GM10266 (cell line): ENCODE measurements at regions not wholly inside any gene's neighbourhood (a gene's known extent, or its start where the extent isn't known, plus 50 kb on each side); places are given as distances from the start of the nearest gene placed in this dataset.

Experiments used
- DNase-seq: peaks from one replicate; pipeline ENCODE4 v3.0.0; 2012; ENCODE audit errors: extremely low spot score
- TF ChIP-seq, protein P1 (sequence below): IDR thresholded peaks from 2 replicates; pipeline ENCODE4 v1.5.1; 2012; ENCODE audit warnings: mild to moderate bottlenecking, low read depth; ENCODE audit not compliant: control insufficient read depth, insufficient read depth; ENCODE audit errors: missing control alignments

DNA sequence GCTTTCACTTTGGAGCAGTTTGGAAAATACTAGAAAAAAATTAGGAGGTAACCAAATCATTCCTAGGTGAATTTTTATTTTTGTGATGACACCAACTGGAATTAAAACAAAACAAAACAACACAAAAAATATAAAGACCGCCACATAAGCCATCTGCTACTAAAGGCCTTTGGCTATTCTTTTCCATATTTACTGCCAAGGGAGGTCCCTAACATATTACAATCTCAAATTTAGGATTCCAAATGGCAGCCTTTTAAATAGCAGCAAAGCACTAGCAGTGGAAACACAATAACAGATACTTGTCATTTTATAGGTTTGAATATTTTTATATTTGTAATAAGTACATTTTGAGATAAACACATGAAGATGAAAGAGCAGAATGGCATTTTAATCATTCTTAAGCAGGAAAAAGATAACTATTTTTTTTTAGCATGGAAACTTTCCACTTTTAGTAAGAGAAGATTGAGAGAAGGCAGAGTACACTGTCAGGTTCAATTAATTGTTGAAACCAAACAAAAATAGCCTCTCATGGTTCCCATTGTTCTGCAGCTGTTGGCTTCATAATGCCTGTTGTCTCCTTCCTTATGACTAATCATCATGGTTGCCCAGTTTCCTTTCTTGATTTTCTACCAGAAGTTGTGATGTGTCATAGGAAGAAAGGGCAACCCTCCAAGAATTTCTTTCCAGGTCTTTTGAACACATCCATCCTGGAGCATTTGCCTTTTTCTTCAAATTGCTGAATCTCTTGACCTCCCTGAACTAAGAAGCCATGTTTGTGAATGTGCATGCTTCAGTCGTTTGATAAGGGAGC is 219.0 kb upstream of the EMCN start:
- DNase-seq, result no peak
- TF ChIP-seq, protein P1, sequence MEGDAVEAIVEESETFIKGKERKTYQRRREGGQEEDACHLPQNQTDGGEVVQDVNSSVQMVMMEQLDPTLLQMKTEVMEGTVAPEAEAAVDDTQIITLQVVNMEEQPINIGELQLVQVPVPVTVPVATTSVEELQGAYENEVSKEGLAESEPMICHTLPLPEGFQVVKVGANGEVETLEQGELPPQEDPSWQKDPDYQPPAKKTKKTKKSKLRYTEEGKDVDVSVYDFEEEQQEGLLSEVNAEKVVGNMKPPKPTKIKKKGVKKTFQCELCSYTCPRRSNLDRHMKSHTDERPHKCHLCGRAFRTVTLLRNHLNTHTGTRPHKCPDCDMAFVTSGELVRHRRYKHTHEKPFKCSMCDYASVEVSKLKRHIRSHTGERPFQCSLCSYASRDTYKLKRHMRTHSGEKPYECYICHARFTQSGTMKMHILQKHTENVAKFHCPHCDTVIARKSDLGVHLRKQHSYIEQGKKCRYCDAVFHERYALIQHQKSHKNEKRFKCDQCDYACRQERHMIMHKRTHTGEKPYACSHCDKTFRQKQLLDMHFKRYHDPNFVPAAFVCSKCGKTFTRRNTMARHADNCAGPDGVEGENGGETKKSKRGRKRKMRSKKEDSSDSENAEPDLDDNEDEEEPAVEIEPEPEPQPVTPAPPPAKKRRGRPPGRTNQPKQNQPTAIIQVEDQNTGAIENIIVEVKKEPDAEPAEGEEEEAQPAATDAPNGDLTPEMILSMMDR, result no peak

DNA sequence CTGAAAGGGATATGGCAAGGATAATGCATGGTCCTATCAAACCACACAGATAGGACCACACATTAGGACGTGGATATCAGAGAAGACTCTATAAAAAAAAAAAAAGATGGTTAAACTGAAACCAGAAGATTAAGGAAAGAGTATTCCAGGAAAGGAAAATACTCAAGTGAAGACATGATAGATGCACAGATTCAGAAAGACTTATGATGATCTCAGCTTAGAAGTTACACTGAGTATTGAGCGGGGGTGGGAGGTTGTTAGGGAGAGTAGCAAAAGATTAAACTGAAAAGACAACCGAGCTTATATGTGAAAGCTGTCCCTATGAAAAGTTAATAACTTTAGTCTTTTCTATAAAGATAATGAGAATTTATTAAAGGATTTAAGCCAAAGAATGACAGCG is 211.0 kb upstream of the EMCN start:
- no peak for DNase-seq
- TF ChIP-seq, protein P1, result no peak

DNA sequence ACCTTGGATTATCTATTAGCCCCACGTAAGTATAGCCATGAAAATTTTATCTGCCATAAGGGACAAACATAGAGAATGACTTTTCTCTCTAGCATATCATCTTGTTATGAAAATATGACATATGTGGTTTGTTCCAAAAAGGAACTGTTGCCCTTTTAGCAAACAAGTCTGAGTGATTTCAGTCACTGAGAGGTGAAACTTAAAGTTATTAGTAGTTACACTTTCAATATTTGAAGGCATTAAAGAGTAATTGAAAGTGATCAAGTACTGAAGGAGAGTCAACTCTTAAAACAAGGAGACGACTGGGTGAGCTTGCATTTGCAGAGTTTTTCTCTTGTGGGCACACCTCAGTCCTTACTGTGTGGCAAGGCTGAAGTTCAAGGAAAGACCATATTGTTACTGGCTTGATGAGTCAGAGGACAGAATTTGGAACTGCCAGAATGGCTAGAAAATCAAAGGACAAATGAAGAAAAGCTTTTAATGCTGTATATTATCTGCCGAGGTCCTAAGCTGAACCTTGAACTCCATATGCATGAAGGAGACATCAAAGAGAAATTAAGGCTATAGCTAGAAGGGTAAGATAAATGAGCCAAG is 205.1 kb upstream of the EMCN start:
- no peak for DNase-seq
- TF ChIP-seq, protein P1, result no peak

DNA sequence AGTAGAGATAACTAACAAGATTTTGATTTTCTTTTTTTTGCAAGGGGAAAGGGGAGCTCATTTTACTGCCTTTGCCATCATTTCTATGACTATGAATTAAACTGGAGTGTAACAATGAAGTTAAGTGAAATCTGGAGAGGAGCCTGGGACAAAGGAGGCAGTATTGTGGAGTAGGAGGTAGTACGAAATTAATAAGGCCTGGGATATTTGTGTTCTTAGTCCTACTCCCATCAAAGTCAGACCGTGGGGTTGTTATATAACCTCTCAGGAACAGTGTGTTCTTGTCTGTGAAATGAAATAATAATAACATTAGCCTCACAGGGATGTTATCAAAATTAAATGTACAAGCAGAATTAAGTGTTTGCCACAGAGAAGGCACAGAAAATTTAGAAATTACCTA is 204.3 kb upstream of the EMCN start:
- DNase-seq, result no peak
- TF ChIP-seq, protein P1, result no peak

DNA sequence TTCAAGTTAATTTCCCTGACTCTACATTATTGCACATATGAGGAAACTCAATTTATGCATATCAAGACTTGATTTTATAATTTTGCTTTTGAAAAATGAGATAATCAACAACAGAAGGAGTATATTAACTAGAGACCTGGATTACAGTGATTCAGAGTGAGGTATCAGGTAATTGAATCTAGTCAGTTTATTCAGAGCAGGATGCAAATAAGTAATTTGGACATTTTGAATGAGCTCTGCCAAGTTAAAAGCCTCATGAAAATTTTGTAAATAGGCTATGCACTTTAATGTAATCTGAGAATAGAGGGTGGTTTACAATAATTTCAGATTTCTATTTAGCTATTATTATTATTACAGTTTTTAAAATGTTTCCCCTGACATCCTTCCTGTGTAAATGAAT is 203.7 kb upstream of the EMCN start:
- TF ChIP-seq, protein P1, result no peak
- DNase-seq, result no peak

DNA sequence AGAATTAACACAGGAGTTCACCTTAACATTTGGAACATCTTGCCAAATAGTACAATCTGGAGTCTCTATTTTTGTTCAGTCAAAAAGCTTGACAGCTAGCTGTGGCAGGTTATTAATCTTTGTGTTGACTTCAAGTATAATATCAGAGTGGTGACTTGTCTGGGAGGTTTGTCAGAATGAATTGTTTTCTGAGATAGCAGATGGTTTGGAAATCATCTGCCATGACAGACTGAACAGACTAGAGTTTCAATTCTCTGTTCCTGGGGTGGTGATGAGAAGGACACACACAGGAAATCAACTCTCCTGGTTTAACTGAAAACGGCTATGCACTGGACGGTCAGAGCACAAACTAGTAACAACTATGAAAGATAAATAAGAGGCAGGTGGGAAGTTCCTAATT is 203.3 kb upstream of the EMCN start:
- no peak for DNase-seq

More for the DNA sequence above, 203.3 kb upstream of the EMCN start:
- TF ChIP-seq, protein P1, result no peak
